ENCODE measurements at regions not wholly inside any gene's neighbourhood (a gene's known extent, or its start where the extent isn't known, plus 50 kb on each side); places are given as distances from the start of the nearest gene placed in this dataset.
"Not testable (repeated sequence)": the region's sequence is repeated elsewhere in the genome, so short reads cannot be mapped to it uniquely, and the experiment has no call there.

DNA sequence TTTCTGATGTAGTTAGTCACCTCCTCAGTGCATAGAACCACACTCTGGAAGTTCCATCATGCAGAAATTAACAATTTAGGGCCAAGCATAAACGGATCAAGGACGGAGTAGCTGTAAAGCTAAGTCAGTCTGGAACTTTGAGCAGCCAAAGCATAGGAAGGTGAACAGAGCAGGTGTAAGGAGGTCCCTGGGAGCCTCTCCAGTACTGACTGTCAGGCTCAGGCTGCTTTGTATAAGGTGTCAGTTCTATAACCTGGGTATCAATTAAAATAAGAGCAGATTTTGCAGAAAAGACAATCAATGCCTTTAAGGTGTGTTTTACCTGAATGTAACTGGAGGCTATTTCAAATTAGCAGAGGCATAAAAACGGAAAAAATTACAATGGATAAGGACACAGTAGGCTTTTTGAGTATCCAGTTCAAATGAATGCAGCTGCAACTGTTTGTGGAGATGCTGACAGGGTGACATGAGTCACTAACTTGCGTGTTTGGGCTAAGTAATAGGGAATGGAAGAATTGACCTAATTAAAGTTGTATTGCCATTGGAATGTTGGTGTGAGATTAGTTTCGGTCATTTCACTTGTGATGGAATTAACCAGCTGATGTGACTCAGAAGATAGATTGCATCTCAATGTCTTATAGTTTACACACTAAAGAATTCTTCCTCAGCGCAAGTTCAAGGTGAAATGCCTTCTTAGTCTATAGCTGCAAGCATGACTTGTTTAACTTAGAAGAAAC is 417.9 kb upstream of the CNTNAP2 start:
- H3K9me3 ChIP-seq (replicated peaks in 1 of 3): peaks cover 0 to 8% (median 0%) of the 10 kb centered on the region in 3 donors
- H3K27me3 ChIP-seq: no peaks in the 10 kb centered on the region
- WGBS, 4 donors: 62 to 77% (median 69%) methylated on average over 6 of the region's 6 CpGs
- H3K4me1 ChIP-seq (replicated peaks in 1 of 2): no peaks in the 10 kb centered on the region
- no peak for DNase-seq
- no peak overlapping the region for H3K27ac ChIP-seq
- TF ChIP-seq, protein P1, sequence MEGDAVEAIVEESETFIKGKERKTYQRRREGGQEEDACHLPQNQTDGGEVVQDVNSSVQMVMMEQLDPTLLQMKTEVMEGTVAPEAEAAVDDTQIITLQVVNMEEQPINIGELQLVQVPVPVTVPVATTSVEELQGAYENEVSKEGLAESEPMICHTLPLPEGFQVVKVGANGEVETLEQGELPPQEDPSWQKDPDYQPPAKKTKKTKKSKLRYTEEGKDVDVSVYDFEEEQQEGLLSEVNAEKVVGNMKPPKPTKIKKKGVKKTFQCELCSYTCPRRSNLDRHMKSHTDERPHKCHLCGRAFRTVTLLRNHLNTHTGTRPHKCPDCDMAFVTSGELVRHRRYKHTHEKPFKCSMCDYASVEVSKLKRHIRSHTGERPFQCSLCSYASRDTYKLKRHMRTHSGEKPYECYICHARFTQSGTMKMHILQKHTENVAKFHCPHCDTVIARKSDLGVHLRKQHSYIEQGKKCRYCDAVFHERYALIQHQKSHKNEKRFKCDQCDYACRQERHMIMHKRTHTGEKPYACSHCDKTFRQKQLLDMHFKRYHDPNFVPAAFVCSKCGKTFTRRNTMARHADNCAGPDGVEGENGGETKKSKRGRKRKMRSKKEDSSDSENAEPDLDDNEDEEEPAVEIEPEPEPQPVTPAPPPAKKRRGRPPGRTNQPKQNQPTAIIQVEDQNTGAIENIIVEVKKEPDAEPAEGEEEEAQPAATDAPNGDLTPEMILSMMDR (IDR thresholded peaks at IDR 0.05): no peak
- TF ChIP-seq POLR2A (IDR thresholded peaks at IDR 0.05): no peak
- intact Hi-C loops (cut with DNase I): no loop called here
- no peak overlapping the region for H3K4me3 ChIP-seq
- H3K36me3 ChIP-seq (replicated peaks in 1 of 2): no peaks in the 10 kb centered on the region

DNA sequence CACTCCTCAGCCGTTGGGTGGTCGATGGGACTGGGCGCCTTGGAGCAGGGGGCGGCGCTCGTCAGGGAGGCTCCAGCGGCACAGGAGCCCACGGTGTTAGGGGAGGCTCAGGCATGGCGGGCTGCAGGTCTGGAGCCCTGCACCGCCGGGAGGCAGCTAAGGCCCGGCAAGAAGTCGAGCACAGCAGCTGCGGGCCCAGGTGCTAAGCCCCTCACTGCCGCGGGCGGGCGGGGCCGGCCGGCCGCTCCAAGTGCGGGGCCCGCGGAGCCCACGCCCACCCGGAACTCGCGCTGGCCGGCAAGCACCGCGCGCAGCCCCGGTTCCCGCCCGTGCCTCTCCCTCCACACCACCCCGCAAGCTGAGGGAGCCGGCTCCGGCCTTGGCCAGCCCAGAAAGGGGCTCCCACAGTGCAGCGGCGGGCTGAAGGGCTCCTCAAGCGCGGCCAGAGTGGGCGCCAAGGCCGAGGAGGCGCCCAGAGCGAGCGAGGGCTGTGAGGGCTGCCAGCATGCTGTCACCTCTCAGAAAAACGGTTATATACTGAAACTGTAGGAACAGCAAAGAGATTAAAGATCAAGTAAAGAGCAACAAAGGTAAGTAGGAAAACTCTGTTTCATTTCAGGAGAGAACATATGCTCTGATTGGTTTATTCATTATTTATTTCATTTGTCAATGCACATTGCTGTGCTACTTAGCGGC is 419.0 kb upstream of the CNTNAP2 start:
- H3K36me3 ChIP-seq (replicated peaks in 1 of 2): not testable (repeated sequence)

DNA sequence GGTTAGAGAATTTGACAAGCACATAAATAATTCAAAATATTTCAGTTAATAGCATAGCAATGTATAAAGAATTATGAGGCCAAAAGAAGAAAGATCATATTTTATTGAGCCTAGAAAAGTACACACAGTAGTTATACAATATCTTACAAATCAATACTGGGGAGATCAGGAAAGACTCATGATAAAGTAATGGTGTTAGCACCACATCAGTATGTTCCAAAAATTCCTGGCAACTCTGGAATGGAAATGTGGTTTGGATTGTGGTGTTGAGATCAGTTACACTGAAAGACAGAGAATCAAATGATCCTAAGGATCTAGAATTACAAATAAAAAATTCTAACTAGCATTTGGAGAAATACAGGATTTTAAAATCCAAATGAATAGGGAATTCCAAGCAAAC is 420.5 kb upstream of the CNTNAP2 start:
- TF ChIP-seq, protein P1 (IDR thresholded peaks at IDR 0.05): no peak
- TF ChIP-seq POLR2A (IDR thresholded peaks at IDR 0.05): no peak
- Histone ChIP-seq H3K4me1 (replicated peaks in 1 of 2) (no peaks in the 10 kb centered on the region), H3K4me3 (no peak overlapping the region), H3K36me3 (replicated peaks in 1 of 2) (no peaks in the 10 kb centered on the region), H3K9me3 (replicated peaks in 1 of 3) (no peaks in the 10 kb centered on the region), H3K27me3 (no peaks in the 10 kb centered on the region), H3K27ac (no peak overlapping the region)
- intact Hi-C loops (cut with DNase I): no loop called here
- no peak for DNase-seq

More for the DNA sequence above, 419.0 kb upstream of the CNTNAP2 start:
- H3K9me3 ChIP-seq (replicated peaks in 1 of 3); H3K27me3 ChIP-seq; H3K4me1 ChIP-seq (replicated peaks in 1 of 2); intact Hi-C loops (cut with DNase I); H3K27ac ChIP-seq; H3K4me3 ChIP-seq; DNase-seq: not testable (repeated sequence)
- WGBS, 4 donors: 94 to 97% (median 95%) methylated on average over 11 to 47 of the region's 49 CpGs

DNA sequence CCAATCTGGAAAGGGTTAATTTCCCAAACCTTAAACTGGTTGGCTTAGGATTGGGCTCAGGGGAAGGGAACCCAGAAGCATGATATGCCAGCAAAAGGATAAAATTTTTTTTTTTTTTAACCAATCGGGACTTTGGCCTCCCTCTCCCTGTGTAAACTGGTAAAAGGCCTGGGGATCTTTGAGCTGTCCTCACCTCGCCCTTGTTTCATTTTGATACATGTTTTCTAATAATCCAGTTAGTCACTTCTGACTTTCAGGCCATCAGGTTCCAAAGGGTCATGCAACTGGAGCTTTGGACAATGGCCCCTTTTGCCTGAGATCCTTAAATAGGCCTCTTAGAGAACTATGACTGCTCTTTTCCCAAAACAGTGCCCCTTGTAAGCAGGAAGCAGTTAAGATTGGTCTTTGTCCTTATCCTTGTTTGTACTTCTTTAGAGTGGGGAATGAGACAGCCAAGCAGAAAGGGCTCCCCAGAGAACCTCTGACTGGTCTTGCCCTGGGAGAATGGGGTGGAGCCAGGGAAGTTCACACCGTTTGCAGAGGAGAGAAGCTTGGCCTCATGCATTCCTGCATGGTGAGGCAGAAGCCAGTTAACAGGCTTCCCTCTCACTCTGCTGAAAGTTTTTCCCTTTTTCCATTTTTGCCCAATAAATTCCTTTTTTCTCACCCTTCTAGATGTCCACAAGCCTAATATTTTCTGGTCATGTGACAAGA is 424.2 kb upstream of the CNTNAP2 start:
- H3K27ac ChIP-seq: no peak overlapping the region
- intact Hi-C loops (cut with DNase I): no loop called here
- 54 to 61% (median 54%) methylated on average over 3 of the region's 3 CpGs for WGBS, 4 donors
- H3K27me3 ChIP-seq: no peaks in the 10 kb centered on the region
- no peak for DNase-seq
- H3K36me3 ChIP-seq (replicated peaks in 1 of 2): no peaks in the 10 kb centered on the region
- H3K4me3 ChIP-seq: no peak overlapping the region
- H3K9me3 ChIP-seq (replicated peaks in 1 of 3): no peaks in the 10 kb centered on the region
- H3K4me1 ChIP-seq (replicated peaks in 1 of 2): no peaks in the 10 kb centered on the region
- TF ChIP-seq POLR2A (IDR thresholded peaks at IDR 0.05): no peak
- TF ChIP-seq, protein P1 (IDR thresholded peaks at IDR 0.05): no peak
